Panc1 (cell line): ENCODE measurements at regions not wholly inside any gene's neighbourhood (a gene's known extent, or its start where the extent isn't known, plus 50 kb on each side); places are given as distances from the start of the nearest gene placed in this dataset.
A peak's percentile ranks its signal among the peaks of the same experiment; 100 is the strongest.
"Not testable (repeated sequence)": the region's sequence is repeated elsewhere in the genome, so short reads cannot be mapped to it uniquely, and the experiment has no call there.

Source experiments
- ATAC-seq: fragments of 200-7000 bp; cut with Tn5 transposase; 2 replicates; pipeline ENCODE4 v1.9.1; 2020; ENCODE audit warnings: mild to moderate bottlenecking, moderate library complexity
- BruUV-seq: library from RNA; stranded (reverse); fragments of 400-500 nt; replicated peaks from 2 replicates; lab custom pipeline; 2021; lab: Mats Ljungman, UMichigan
- CTCF ChIA-PET: fragments of 300-600 bp; sonication (Branson Sonifier 250); formaldehyde crosslinking; loops from one replicate; lab custom pipeline; 2022; ENCODE audit warnings: antibody characterized with exemption; lab: Charles Lee
- POLR2A ChIA-PET: fragments of 300-600 bp; sonication (Branson Sonifier 250); formaldehyde crosslinking; loops from one replicate; lab custom pipeline; 2022; ENCODE audit warnings: antibody characterized with exemption; lab: Charles Lee
- DNase-seq: peaks from one replicate; pipeline ENCODE4 v3.0.0-alpha.2; 2010; ENCODE audit warnings: low read depth, low spot score
- H3K27ac ChIP-seq: 2 replicates; pipeline ENCODE4 v1.5.1; 2011; ENCODE audit warnings: mild to moderate bottlenecking, low read length, inconsistent platforms
- H3K27me3 ChIP-seq: fragments of 200-500 bp; sonication (Bioruptor generic); 2 replicates; pipeline ENCODE4 v1.6.0; 2014; ENCODE audit warnings: low read length, inconsistent platforms; ENCODE audit not compliant: control insufficient read depth, insufficient read depth
- H3K36me3 ChIP-seq: fragments of 200-500 bp; sonication (Bioruptor generic); 2 replicates; pipeline ENCODE4 v1.5.1; 2014; ENCODE audit warnings: inconsistent platforms, mild to moderate bottlenecking, low read length, moderate library complexity; ENCODE audit not compliant: control insufficient read depth, insufficient read depth
- H3K4me1 ChIP-seq: 2 replicates; pipeline ENCODE4 v1.5.1; 2011; ENCODE audit warnings: inconsistent platforms, mild to moderate bottlenecking, low read length, moderate library complexity; ENCODE audit not compliant: control insufficient read depth, insufficient read depth
- H3K4me3 ChIP-seq, 2 experiments: 2 replicates each; pipeline ENCODE4 v1.5.1; 2011 to 2012; ENCODE audit warnings: low read depth in 2 of 2, low read length in 2 of 2, mild to moderate bottlenecking in 2 of 2, inconsistent platforms in 1 of 2, moderate library complexity in 1 of 2
- H3K9me3 ChIP-seq: fragments of 200-500 bp; sonication (Bioruptor generic); 2 replicates; pipeline ENCODE4 v1.5.1; 2014; ENCODE audit warnings: low read depth, mild to moderate bottlenecking, inconsistent platforms, low read length, moderate library complexity; ENCODE audit not compliant: control insufficient read depth, insufficient read depth
- CTCF ChIP-seq: fragments of 450-650 bp; IDR thresholded peaks from 2 replicates; pipeline ENCODE4 v1.5.1; 2017; ENCODE audit warnings: mild to moderate bottlenecking
- POLR2AphosphoS5 ChIP-seq: IDR thresholded peaks from 2 replicates; pipeline ENCODE4 v1.6.1; 2012; ENCODE audit warnings: mild to moderate bottlenecking, low read depth, low read length, moderate library complexity
- SIN3A ChIP-seq: IDR thresholded peaks from 2 replicates; pipeline ENCODE4 v1.6.1; 2012; ENCODE audit warnings: low read depth, mild to moderate bottlenecking, low read length, moderate library complexity, borderline replicate concordance; ENCODE audit not compliant: insufficient read depth
- TCF7L2 ChIP-seq: IDR thresholded peaks from 2 replicates; pipeline ENCODE4 v1.6.1; 2011; ENCODE audit warnings: mild to moderate bottlenecking, low read depth, low read length, inconsistent platforms
- in situ Hi-C: cut with HindIII; loops from 2 replicates; pipeline ENCODE4 v1.10.0; 2016; ENCODE audit warnings: low sequenced_read_pairs, low pct_unique_long_range_greater_than_20kb
- intact Hi-C: fragments of 100-400 bp; cut with micrococcal nuclease; formaldehyde crosslinking; loops from one replicate; pipeline ENCODE4 v1.10.0; 2022; ENCODE audit not compliant: unreplicated experiment
- TF ChIP-seq, protein P1 (sequence below), 2 experiments: IDR thresholded peaks; 2 replicates each; pipeline ENCODE4 v1.6.1; 2011 to 2012; ENCODE audit warnings: low read depth in 2 of 2, control low read depth in 1 of 2, low read length in 1 of 2, mild to moderate bottlenecking in 1 of 2, moderate library complexity in 1 of 2; ENCODE audit not compliant: insufficient read depth in 1 of 2

DNA sequence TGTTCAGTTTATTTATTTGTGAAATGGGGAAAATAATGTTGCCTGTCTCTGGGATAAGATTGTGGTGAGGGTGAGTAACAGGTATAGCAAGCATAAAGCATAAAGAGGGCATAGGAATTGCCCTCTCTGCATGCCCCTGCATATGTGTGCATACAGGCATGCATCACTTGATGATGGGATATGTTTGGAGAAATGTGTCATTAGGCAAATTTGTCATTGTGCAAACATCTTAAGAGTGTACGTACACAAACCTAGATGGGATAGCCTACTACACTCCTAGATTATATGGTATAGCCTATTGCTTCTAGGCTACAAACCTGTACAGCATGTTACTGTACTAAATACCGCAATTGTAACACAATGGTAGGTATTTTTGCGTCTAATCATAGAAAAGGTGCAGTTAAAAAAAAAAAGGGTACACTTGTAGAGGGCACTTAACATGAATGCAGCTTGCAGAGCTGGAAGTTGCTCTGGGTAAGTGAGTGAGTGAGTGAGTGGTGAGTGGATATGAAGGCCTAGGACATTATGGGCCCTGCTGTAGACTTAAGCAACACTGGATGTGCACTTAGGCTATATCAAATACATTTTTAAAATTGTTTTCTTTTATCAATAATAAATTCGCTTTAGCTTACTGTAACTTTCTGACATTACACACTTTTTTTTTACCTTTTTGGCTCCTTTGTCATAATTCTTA is 386.5 kb upstream of the ANKRD30A start:
- H3K27me3 ChIP-seq: no peaks in the 10 kb centered on the region
- no TSS peak for BruUV-seq
- H3K4me1 ChIP-seq: no peaks in the 10 kb centered on the region
- H3K36me3 ChIP-seq: no peaks in the 10 kb centered on the region
- H3K9me3 ChIP-seq: no peaks in the 10 kb centered on the region
- in situ Hi-C loops (no loop called here), intact Hi-C loops (no loop called here)
- ChIA-PET POLR2A (no interaction called here), CTCF (interaction anchor here (0.6 to 0.7 kb wide), 2 partner anchors 867 to 1105 kb away, joined by 3 to 10 read pairs; no protein-coding TSS in a partner anchor)
- ATAC-seq (no peak; the same call in 1 of the 2 replicates), DNase-seq (peak; percentile 46)
- TF ChIP-seq CTCF: no peak
- H3K4me3 ChIP-seq: no peak overlapping the region
- no peak overlapping the region for H3K27ac ChIP-seq

DNA sequence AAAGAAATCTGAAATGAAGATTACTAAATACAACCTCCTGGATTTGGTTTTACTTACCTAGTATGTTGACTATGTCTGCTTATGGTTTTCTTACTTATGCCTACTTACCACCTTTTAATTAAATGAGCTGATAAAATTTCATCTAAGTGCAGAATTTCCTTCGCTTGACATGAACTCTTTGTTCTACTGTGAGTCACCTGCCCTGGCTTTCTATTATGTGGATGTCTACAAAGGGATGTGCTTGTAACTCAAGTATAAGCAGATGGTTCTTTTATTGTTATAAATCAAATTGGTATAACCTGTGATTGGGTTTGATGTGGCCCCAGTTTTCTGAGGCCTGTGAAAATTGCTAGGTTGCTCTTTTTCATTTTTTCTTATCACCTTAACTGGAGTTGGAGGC is 389.1 kb upstream of the ANKRD30A start:
- DNase-seq: no peak
- ChIA-PET POLR2A (no interaction called here), CTCF (no interaction called here)
- ATAC-seq: no peak
- Histone ChIP-seq H3K4me3 (no peak overlapping the region), H3K27ac (no peak overlapping the region), H3K4me1 (no peaks in the 10 kb centered on the region), H3K27me3 (no peaks in the 10 kb centered on the region), H3K36me3 (no peaks in the 10 kb centered on the region), H3K9me3 (no peaks in the 10 kb centered on the region)
- in situ Hi-C loops (no loop called here), intact Hi-C loops (no loop called here)
- no TSS peak for BruUV-seq
- TF ChIP-seq POLR2AphosphoS5 (no peak), CTCF (no peak), TCF7L2 (no peak), SIN3A (no peak)
- TF ChIP-seq, protein P1, sequence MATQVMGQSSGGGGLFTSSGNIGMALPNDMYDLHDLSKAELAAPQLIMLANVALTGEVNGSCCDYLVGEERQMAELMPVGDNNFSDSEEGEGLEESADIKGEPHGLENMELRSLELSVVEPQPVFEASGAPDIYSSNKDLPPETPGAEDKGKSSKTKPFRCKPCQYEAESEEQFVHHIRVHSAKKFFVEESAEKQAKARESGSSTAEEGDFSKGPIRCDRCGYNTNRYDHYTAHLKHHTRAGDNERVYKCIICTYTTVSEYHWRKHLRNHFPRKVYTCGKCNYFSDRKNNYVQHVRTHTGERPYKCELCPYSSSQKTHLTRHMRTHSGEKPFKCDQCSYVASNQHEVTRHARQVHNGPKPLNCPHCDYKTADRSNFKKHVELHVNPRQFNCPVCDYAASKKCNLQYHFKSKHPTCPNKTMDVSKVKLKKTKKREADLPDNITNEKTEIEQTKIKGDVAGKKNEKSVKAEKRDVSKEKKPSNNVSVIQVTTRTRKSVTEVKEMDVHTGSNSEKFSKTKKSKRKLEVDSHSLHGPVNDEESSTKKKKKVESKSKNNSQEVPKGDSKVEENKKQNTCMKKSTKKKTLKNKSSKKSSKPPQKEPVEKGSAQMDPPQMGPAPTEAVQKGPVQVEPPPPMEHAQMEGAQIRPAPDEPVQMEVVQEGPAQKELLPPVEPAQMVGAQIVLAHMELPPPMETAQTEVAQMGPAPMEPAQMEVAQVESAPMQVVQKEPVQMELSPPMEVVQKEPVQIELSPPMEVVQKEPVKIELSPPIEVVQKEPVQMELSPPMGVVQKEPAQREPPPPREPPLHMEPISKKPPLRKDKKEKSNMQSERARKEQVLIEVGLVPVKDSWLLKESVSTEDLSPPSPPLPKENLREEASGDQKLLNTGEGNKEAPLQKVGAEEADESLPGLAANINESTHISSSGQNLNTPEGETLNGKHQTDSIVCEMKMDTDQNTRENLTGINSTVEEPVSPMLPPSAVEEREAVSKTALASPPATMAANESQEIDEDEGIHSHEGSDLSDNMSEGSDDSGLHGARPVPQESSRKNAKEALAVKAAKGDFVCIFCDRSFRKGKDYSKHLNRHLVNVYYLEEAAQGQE (IDR thresholded peaks at IDR 0.05; ENCODE audit: insufficient read depth in 1 of 2, low read depth in 2 of 2, low read length in 1 of 2): no peak

GRCh38 chr10:36734590-36734989 is 390.8 kb upstream of the ANKRD30A start:
- H3K4me1 ChIP-seq, POLR2A ChIA-PET, DNase-seq, H3K9me3 ChIP-seq, H3K27ac ChIP-seq, in situ Hi-C loops, CTCF ChIA-PET, intact Hi-C loops, ATAC-seq, H3K36me3 ChIP-seq, H3K27me3 ChIP-seq, H3K4me3 ChIP-seq, BruUV-seq: not testable (repeated sequence)
